Gastroesophageal sphincter (tissue), 4 donors: ENCODE measurements at regions not wholly inside any gene's neighbourhood (a gene's known extent, or its start where the extent isn't known, plus 50 kb on each side); places are given as distances from the start of the nearest gene placed in this dataset.

ENCODE experiments used
- ATAC-seq: fragments of 150-250 bp; one replicate; pipeline ENCODE4 v1.9.1; 2016; ENCODE audit warnings: mild to moderate bottlenecking, moderate library complexity
- H3K27ac ChIP-seq, 4 donors: fragments of 200-600 bp; sonication (generic) in 3 of 4; 1 replicate in 3 of 4; 2 replicates in 1 of 4; pipeline ENCODE4 v1.5.1; 2016 to 2019
- H3K27me3 ChIP-seq: fragments of 200-600 bp; sonication (generic); one replicate; pipeline ENCODE4 v1.5.1; 2019
- H3K36me3 ChIP-seq, 2 donors: fragments of 200-600 bp; sonication (generic); one replicate each; pipeline ENCODE4 v1.5.1; 2019; ENCODE audit warnings: control low read depth in 1 of 2
- H3K4me1 ChIP-seq, 3 donors: fragments of 200-600 bp; sonication (generic); 1 replicate in 2 of 3; 2 replicates in 1 of 3; pipeline ENCODE4 v1.5.1; 2016 to 2019; ENCODE audit warnings: control low read depth in 2 of 3
- H3K4me3 ChIP-seq, 2 donors: fragments of 200-600 bp; sonication (generic); one replicate each; pipeline ENCODE4 v1.5.1; 2019; ENCODE audit warnings: mild to moderate bottlenecking in 1 of 2, moderate library complexity in 1 of 2
- H3K9me3 ChIP-seq, 3 donors: fragments of 200-600 bp; sonication (generic); one replicate each; pipeline ENCODE4 v1.5.1; 2017 to 2019; ENCODE audit warnings: control low read depth in 2 of 3
- EP300 ChIP-seq: sonication (generic); formaldehyde crosslinking; IDR thresholded peaks from one replicate; pipeline ENCODE4 v1.6.1; 2017; ENCODE audit warnings: antibody characterized with exemption, mild to moderate bottlenecking
- POLR2A ChIP-seq, 2 donors: fragments of 450-650 bp; IDR thresholded peaks; one replicate each; pipeline ENCODE4 v1.6.1; 2017; ENCODE audit warnings: antibody characterized with exemption in 2 of 2, mild to moderate bottlenecking in 2 of 2, moderate library complexity in 1 of 2
- POLR2AphosphoS5 ChIP-seq: sonication (generic); formaldehyde crosslinking; IDR thresholded peaks from one replicate; pipeline ENCODE4 v1.6.1; 2017; ENCODE audit warnings: antibody characterized with exemption
- WGBS, 2 donors: methylation state at CpG; one replicate each; pipeline ENCODE4 v1.1.5; 2018; ENCODE audit warnings: low coverage in 1 of 2; 5-methylcytosine and 5-hydroxymethylcytosine counted together
- TF ChIP-seq, protein P1 (sequence below), 4 experiments: fragments of 200-600 bp in 2 of 4; fragments of 450-650 bp in 2 of 4; sonication (generic) in 1 of 4; IDR thresholded peaks; one replicate each; pipeline ENCODE4 v1.5.1; 2017 to 2019; ENCODE audit warnings: antibody characterized with exemption in 4 of 4, mild to moderate bottlenecking in 2 of 4, moderate library complexity in 2 of 4

DNA sequence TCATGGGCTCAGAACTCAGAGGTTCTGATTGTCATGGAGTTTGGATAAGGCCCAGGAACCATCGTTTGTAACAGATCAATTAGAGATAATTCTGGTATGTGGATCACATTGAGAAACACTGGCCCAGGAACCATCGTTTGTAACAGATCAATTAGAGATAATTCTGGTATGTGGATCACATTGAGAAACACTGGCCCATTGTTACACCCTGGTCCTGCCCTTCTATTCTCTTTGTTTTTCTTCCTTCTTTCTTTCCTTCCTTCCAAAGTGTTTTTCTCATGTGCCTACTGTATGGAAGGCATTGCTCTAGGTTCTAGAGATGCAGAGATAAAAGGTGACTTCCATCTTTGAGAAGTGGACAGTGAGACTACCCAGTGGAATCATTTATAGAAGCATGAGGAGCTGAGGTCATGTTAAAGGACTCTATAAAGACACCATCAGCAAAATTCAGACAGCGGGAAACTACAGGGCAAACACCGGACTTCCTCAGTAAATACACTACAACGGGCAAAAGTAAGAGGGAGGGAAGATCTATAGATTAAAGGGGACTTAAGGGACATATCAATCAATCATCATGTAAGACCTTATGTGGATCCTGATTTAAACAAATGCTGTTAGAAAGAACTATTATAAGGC lies 153.8 kb downstream of the UNC5CL start:
- TF ChIP-seq POLR2A (IDR thresholded peaks at IDR 0.05) (no peak), EP300 (no peak), POLR2AphosphoS5 (no peak)
- TF ChIP-seq, protein P1, sequence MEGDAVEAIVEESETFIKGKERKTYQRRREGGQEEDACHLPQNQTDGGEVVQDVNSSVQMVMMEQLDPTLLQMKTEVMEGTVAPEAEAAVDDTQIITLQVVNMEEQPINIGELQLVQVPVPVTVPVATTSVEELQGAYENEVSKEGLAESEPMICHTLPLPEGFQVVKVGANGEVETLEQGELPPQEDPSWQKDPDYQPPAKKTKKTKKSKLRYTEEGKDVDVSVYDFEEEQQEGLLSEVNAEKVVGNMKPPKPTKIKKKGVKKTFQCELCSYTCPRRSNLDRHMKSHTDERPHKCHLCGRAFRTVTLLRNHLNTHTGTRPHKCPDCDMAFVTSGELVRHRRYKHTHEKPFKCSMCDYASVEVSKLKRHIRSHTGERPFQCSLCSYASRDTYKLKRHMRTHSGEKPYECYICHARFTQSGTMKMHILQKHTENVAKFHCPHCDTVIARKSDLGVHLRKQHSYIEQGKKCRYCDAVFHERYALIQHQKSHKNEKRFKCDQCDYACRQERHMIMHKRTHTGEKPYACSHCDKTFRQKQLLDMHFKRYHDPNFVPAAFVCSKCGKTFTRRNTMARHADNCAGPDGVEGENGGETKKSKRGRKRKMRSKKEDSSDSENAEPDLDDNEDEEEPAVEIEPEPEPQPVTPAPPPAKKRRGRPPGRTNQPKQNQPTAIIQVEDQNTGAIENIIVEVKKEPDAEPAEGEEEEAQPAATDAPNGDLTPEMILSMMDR (IDR thresholded peaks at IDR 0.05), result no peak
- H3K27ac ChIP-seq, result no peak overlapping the region
- no peaks in the 10 kb centered on the region for H3K9me3 ChIP-seq
- no peaks in the 10 kb centered on the region for H3K27me3 ChIP-seq
- 71 to 98% methylated on average over 4 to 5 of the region's 5 CpGs for WGBS, 2 donors
- ATAC-seq, result no peak
- no peaks in the 10 kb centered on the region for H3K36me3 ChIP-seq
- H3K4me3 ChIP-seq, result no peak overlapping the region
- H3K4me1 ChIP-seq, result no peaks in the 10 kb centered on the region

- Histone ChIP-seq H3K4me3 (no peak overlapping the region), H3K9me3 (peaks cover 0 to 7% (median 0%) of the 10 kb centered on the region in 3 donors), H3K36me3 (no peaks in the 10 kb centered on the region), H3K27ac (no peak overlapping the region), H3K27me3 (no peaks in the 10 kb centered on the region), H3K4me1 (no peaks in the 10 kb centered on the region)
- WGBS, 2 donors, result 61 to 78% methylated on average over 4 to 5 of the region's 6 CpGs
- no peak for TF ChIP-seq POLR2AphosphoS5
- TF ChIP-seq, protein P1 (IDR thresholded peaks at IDR 0.05), result no peak
- no peak for TF ChIP-seq EP300
- no peak for TF ChIP-seq POLR2A (IDR thresholded peaks at IDR 0.05)
- ATAC-seq, result no peak
These were observed 156.6 kb downstream of the UNC5CL start for GRCh38 chr6:40882323-40882997.

DNA sequence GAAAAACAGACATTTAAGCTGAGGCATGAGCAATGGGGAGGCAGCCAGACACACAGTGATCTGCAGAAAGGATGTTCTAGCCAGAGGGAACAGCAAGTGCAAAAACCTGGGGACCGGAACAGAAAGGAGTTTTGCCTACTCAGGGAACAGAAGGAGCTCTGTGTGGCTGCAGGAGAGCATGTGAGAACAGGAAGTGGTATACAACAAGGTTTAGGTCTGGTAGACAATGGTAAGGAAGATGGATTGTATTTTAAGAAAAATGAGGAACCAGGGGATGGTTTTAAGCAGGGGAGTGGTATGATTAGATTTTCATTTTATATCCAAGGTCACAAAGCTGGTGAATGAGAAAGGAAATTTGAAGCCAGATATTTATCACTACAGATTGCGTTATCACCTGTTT lies 157.5 kb downstream of the UNC5CL start:
- TF ChIP-seq POLR2AphosphoS5 (no peak), EP300 (no peak), POLR2A (IDR thresholded peaks at IDR 0.05) (no peak)
- TF ChIP-seq, protein P1 (IDR thresholded peaks at IDR 0.05), result no peak
- ATAC-seq, result no peak
- H3K9me3 ChIP-seq, result peaks cover 0 to 7% (median 0%) of the 10 kb centered on the region in 3 donors
- no peak overlapping the region for H3K27ac ChIP-seq
- H3K4me1 ChIP-seq, result no peaks in the 10 kb centered on the region
- H3K4me3 ChIP-seq, result no peak overlapping the region
- 95% methylated on average over 1 of the region's 2 CpGs; no CpG with 5 or more reads in 1 of the 2 donors for WGBS, 2 donors
- H3K36me3 ChIP-seq, result no peaks in the 10 kb centered on the region
- H3K27me3 ChIP-seq, result no peaks in the 10 kb centered on the region

GRCh38 chr6:40880906-40881305 lies 158.1 kb downstream of the UNC5CL start:
- Histone ChIP-seq H3K4me1 (no peaks in the 10 kb centered on the region), H3K27ac (no peak overlapping the region), H3K9me3 (peaks cover 0 to 7% (median 0%) of the 10 kb centered on the region in 3 donors), H3K36me3 (no peaks in the 10 kb centered on the region), H3K4me3 (no peak overlapping the region), H3K27me3 (no peaks in the 10 kb centered on the region)
- TF ChIP-seq POLR2AphosphoS5, result no peak
- TF ChIP-seq, protein P1 (IDR thresholded peaks at IDR 0.05), result no peak
- TF ChIP-seq EP300, result no peak
- no peak for TF ChIP-seq POLR2A (IDR thresholded peaks at IDR 0.05)
- 86 to 100% methylated on average over 1 to 2 of the region's 2 CpGs for WGBS, 2 donors
- no peak for ATAC-seq

GRCh38 chr6:40879169-40879568 lies 159.9 kb downstream of the UNC5CL start:
- H3K36me3 ChIP-seq, result no peaks in the 10 kb centered on the region
- H3K27me3 ChIP-seq, result no peaks in the 10 kb centered on the region
- TF ChIP-seq POLR2A (IDR thresholded peaks at IDR 0.05), result no peak
- TF ChIP-seq POLR2AphosphoS5, result no peak
- TF ChIP-seq EP300, result no peak
- TF ChIP-seq, protein P1 (IDR thresholded peaks at IDR 0.05), result no peak
- no peak overlapping the region for H3K4me3 ChIP-seq
- H3K9me3 ChIP-seq, result peaks cover 0 to 7% (median 0%) of the 10 kb centered on the region in 3 donors
- no peaks in the 10 kb centered on the region for H3K4me1 ChIP-seq
- ATAC-seq, result no peak
- no peak overlapping the region for H3K27ac ChIP-seq
- WGBS, 2 donors, result 90 to 93% methylated on average over 2 of the region's 2 CpGs
